CD14-positive monocyte (primary cell): ENCODE measurements at regions not wholly inside any gene's neighbourhood (a gene's known extent, or its start where the extent isn't known, plus 50 kb on each side); places are given as distances from the start of the nearest gene placed in this dataset.

ENCODE experiments used
- DNase-seq, 3 donors: peaks; one replicate each; pipeline ENCODE4 v3.0.0-alpha.2; 2011 to 2022
- H2AFZ ChIP-seq: 2 replicates; pipeline ENCODE4 v1.6.0; 2012; ENCODE audit warnings: mild to moderate bottlenecking, low read depth, low read length, inconsistent platforms; ENCODE audit not compliant: insufficient read depth, poor library complexity, severe bottlenecking
- H3K27ac ChIP-seq, 2 donors: 1 replicate in 1 of 2; 2 replicates in 1 of 2; pipeline ENCODE4 v1.5.1; 2012 to 2013; ENCODE audit warnings: low read length in 2 of 2, control low read depth in 1 of 2, inconsistent platforms in 1 of 2, low read depth in 1 of 2, mild to moderate bottlenecking in 1 of 2
- H3K27me3 ChIP-seq, 2 donors: one replicate each; pipeline versions ENCODE4 v1.6.0 to v1.6.1; 2011 to 2013; ENCODE audit warnings: low read length in 2 of 2; ENCODE audit not compliant: control insufficient read depth in 2 of 2, insufficient read depth in 2 of 2
- H3K36me3 ChIP-seq, 2 donors: replicated peaks in 1 of 2; 1 replicate in 1 of 2; 2 replicates in 1 of 2; pipeline versions ENCODE4 v1.5.1 to v1.6.1; 2012 to 2013; ENCODE audit warnings: low read length in 2 of 2, control low read depth in 1 of 2, inconsistent platforms in 1 of 2, mild to moderate bottlenecking in 1 of 2; ENCODE audit not compliant: insufficient read depth in 2 of 2, control insufficient read depth in 1 of 2
- H3K4me1 ChIP-seq, 2 donors: 1 replicate in 1 of 2; 2 replicates in 1 of 2; pipeline versions ENCODE4 v1.5.1 to v1.6.1; 2012 to 2013; ENCODE audit warnings: low read length in 2 of 2, control low read depth in 1 of 2, inconsistent platforms in 1 of 2, mild to moderate bottlenecking in 1 of 2, moderate library complexity in 1 of 2; ENCODE audit not compliant: insufficient read depth in 2 of 2, control insufficient read depth in 1 of 2
- H3K4me2 ChIP-seq: replicated peaks from 2 replicates; pipeline ENCODE3; 2012; ENCODE audit warnings: low read length, moderate library complexity, mild to moderate bottlenecking; ENCODE audit not compliant: poor library complexity, severe bottlenecking; ENCODE audit errors: extremely low read depth
- H3K4me3 ChIP-seq, 3 experiments: fragments of 200-600 bp in 1 of 3; sonication (generic) in 1 of 3; replicated peaks in 1 of 3; 1 replicate in 2 of 3; 2 replicates in 1 of 3; pipeline ENCODE4 v1.5.1; 2011 to 2013; ENCODE audit warnings: low read length in 3 of 3, mild to moderate bottlenecking in 3 of 3, control low read depth in 2 of 3, low read depth in 2 of 3, inconsistent platforms in 1 of 3, moderate library complexity in 1 of 3
- H3K79me2 ChIP-seq: 2 replicates; pipeline ENCODE4 v1.6.0; 2012; ENCODE audit warnings: mild to moderate bottlenecking, control low read depth, inconsistent platforms, low read length, moderate library complexity; ENCODE audit not compliant: insufficient read depth
- H3K9ac ChIP-seq: 2 replicates; pipeline ENCODE4 v1.6.0; 2017; ENCODE audit warnings: low read length, mild to moderate bottlenecking; ENCODE audit not compliant: insufficient read depth, poor library complexity, severe bottlenecking
- H3K9me3 ChIP-seq, 2 donors: replicated peaks in 1 of 2; 1 replicate in 1 of 2; 2 replicates in 1 of 2; pipeline versions ENCODE4 v1.5.1 to v1.6.1; 2012 to 2013; ENCODE audit warnings: low read length in 2 of 2, control low read depth in 1 of 2; ENCODE audit not compliant: control insufficient read depth in 1 of 2, insufficient read depth in 1 of 2
- H4K20me1 ChIP-seq: 2 replicates; pipeline ENCODE4 v1.6.0; 2012; ENCODE audit warnings: mild to moderate bottlenecking, low read length, control low read depth, moderate library complexity; ENCODE audit not compliant: insufficient read depth
- H3K27ac Mint-ChIP-seq, 7 donors: one replicate each; pipeline ENCODE4 v1.8.0; 2020; ENCODE audit warnings: mild to moderate bottlenecking in 7 of 7, mixed read lengths in 7 of 7, moderate library complexity in 6 of 7, inconsistent platforms in 2 of 7
- H3K27me3 Mint-ChIP-seq, 3 donors: one replicate each; pipeline ENCODE4 v1.8.0; 2021 to 2022; ENCODE audit warnings: low read depth in 3 of 3, mild to moderate bottlenecking in 3 of 3, mixed read lengths in 3 of 3, moderate library complexity in 3 of 3, inconsistent platforms in 1 of 3
- H3K36me3 Mint-ChIP-seq, 2 donors: one replicate each; pipeline ENCODE4 v1.8.0; 2020; ENCODE audit warnings: mixed read lengths in 2 of 2, inconsistent platforms in 1 of 2, mild to moderate bottlenecking in 1 of 2
- H3K4me1 Mint-ChIP-seq: one replicate; pipeline ENCODE4 v1.8.0; 2020; ENCODE audit warnings: mild to moderate bottlenecking, mixed read lengths
- H3K4me3 Mint-ChIP-seq, 2 donors: one replicate each; pipeline ENCODE4 v1.8.0; 2020; ENCODE audit warnings: mild to moderate bottlenecking in 2 of 2, mixed read lengths in 2 of 2, moderate library complexity in 1 of 2
- H3K9me3 Mint-ChIP-seq, 7 donors: one replicate each; pipeline ENCODE4 v1.8.0; 2020 to 2022; ENCODE audit warnings: mixed read lengths in 7 of 7, mild to moderate bottlenecking in 6 of 7, moderate library complexity in 6 of 7, inconsistent platforms in 2 of 7
- WGBS: methylation state at CpG from one replicate; pipeline ENCODE4 v1.1.5; 2013; ENCODE audit warnings: missing lambda C conversion rate; ENCODE audit not compliant: insufficient coverage; 5-methylcytosine and 5-hydroxymethylcytosine counted together
- intact Hi-C, 2 donors: fragments of 100-400 bp; cut with micrococcal nuclease; formaldehyde crosslinking; loops; one replicate each; pipeline versions ENCODE4 v1.15.0 to v1.15.1; 2023
- TF ChIP-seq, protein P1 (sequence below): fragments of 200-600 bp; IDR thresholded peaks from one replicate; pipeline ENCODE4 v1.8.0; 2022; ENCODE audit warnings: antibody characterized with exemption, mild to moderate bottlenecking

DNA sequence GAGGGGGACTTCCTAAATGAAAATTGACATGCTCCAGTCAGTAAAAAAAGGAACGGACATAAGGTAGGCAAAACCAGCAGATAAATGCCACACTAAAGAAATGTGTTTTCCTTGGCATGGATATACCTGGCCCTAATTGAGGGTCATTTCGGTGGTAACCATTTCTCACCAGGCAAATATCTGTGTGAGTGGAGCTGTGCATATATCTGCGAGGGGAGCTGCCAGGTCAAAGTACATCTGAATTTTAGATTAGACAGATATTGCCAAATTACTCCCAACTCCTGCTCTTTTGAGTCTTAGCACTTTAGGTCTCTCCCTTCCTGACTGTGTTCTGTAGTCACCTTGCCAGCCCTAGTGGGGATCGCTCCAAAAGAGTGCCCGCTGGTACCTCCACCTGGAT is 204.2 kb downstream of the SH3BP4 start:
- Histone ChIP-seq H3K36me3 (no peaks in the 10 kb centered on the region), H3K9ac (no peak overlapping the region), H3K4me2 (no peak overlapping the region), H3K4me1 (no peaks in the 10 kb centered on the region), H3K4me3 (no peak overlapping the region), H3K9me3 (no peaks in the 10 kb centered on the region), H3K27me3 (no peaks in the 10 kb centered on the region), H3K27ac (no peak overlapping the region), H2AFZ (no peak overlapping the region), H4K20me1 (no peaks in the 10 kb centered on the region), H3K79me2 (no peaks in the 10 kb centered on the region)
- Mint-ChIP-seq H3K4me3 (no peak overlapping the region), H3K36me3 (no peaks in the 10 kb centered on the region), H3K27me3 (peaks cover 3 to 5% (median 5%) of the 10 kb centered on the region in 3 donors), H3K27ac (no peak overlapping the region), H3K9me3 (peaks cover 0 to 6% (median 0%) of the 10 kb centered on the region in 7 donors), H3K4me1 (no peaks in the 10 kb centered on the region)
- DNase-seq: no peak
- TF ChIP-seq, protein P1, sequence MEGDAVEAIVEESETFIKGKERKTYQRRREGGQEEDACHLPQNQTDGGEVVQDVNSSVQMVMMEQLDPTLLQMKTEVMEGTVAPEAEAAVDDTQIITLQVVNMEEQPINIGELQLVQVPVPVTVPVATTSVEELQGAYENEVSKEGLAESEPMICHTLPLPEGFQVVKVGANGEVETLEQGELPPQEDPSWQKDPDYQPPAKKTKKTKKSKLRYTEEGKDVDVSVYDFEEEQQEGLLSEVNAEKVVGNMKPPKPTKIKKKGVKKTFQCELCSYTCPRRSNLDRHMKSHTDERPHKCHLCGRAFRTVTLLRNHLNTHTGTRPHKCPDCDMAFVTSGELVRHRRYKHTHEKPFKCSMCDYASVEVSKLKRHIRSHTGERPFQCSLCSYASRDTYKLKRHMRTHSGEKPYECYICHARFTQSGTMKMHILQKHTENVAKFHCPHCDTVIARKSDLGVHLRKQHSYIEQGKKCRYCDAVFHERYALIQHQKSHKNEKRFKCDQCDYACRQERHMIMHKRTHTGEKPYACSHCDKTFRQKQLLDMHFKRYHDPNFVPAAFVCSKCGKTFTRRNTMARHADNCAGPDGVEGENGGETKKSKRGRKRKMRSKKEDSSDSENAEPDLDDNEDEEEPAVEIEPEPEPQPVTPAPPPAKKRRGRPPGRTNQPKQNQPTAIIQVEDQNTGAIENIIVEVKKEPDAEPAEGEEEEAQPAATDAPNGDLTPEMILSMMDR: no peak
- WGBS: 94% methylated on average over 3 of the region's 5 CpGs
- intact Hi-C loops: no loop called here

DNA sequence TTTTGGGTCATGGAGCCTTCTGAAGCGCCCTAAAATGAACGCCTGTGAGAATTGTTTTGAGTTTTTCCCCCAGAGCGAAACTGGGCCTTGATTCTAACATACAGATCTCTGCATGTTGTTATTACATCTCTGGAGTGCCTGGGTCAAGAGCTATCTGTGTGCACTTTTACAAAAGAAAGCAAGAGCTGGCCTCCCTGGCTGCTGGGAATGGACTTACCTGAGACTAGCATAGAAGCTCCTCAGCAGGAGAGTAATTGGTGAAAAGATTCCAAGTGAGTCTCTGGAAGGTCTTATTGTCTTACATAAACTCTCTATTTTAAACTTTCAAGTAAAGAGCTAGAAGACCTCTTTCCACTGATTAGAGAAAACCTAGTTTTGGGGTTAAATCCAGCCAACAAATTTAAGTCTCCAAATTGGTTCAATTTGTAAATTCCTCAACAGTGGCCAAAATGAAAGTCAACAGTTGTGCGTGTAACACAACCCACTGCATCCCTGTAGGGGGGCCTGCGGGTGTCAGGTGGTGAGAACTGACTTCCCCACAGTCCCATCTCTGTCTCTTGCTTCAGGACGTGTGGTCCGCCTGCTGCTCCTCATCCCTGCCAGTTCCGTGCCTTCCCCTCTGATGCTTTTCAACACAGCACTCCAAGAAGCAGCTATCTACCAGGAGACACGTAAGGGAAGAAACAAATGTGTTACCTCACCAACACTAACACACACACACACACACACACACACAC is 206.1 kb downstream of the SH3BP4 start:
- Histone ChIP-seq H4K20me1 (no peaks in the 10 kb centered on the region), H3K36me3 (no peaks in the 10 kb centered on the region), H3K9ac (no peak overlapping the region), H3K4me3 (no peak overlapping the region), H3K4me1 (no peaks in the 10 kb centered on the region), H3K27ac (no peak overlapping the region), H3K9me3 (no peaks in the 10 kb centered on the region), H3K79me2 (no peaks in the 10 kb centered on the region), H3K4me2 (no peak overlapping the region), H2AFZ (no peak overlapping the region), H3K27me3 (no peaks in the 10 kb centered on the region)
- TF ChIP-seq, protein P1: no peak
- intact Hi-C loops: no loop called here
- Mint-ChIP-seq H3K4me3 (no peak overlapping the region), H3K27me3 (peaks cover 1 to 3% (median 2%) of the 10 kb centered on the region in 3 donors), H3K27ac (no peak overlapping the region), H3K9me3 (peaks cover 0 to 6% (median 2%) of the 10 kb centered on the region in 7 donors), H3K4me1 (no peaks in the 10 kb centered on the region), H3K36me3 (no peaks in the 10 kb centered on the region)
- no peak for DNase-seq
- 83% methylated on average over 6 of the region's 9 CpGs for WGBS
